GM12865 (cell line): ENCODE measurements at regions not wholly inside any gene's neighbourhood (a gene's known extent, or its start where the extent isn't known, plus 50 kb on each side); places are given as distances from the start of the nearest gene placed in this dataset.

Experiments
- DNase-seq: peaks from one replicate; pipeline ENCODE4 v3.0.0; 2010; ENCODE audit warnings: low read depth
- H3K4me3 ChIP-seq: 2 replicates; pipeline ENCODE4 v1.5.1; 2011; ENCODE audit warnings: mild to moderate bottlenecking, low read depth, low read length, control low read depth
- CTCF ChIP-seq: IDR thresholded peaks from 2 replicates; pipeline ENCODE4 v1.5.1; 2011; ENCODE audit warnings: low read length, control low read depth, low read depth, inconsistent platforms; ENCODE audit not compliant: insufficient read depth; ENCODE audit errors: missing control alignments

- DNase-seq = no peak
- TF ChIP-seq CTCF = no peak
- H3K4me3 ChIP-seq = no peak overlapping the region
Observed at GRCh38 chr9:79107911-79108676, 463.7 kb upstream of the TLE4 start.

- H3K4me3 ChIP-seq = no peak overlapping the region
- DNase-seq = no peak
- no peak for TF ChIP-seq CTCF
Observed at GRCh38 chr9:79111653-79112052, 460.1 kb upstream of the TLE4 start.

- no peak overlapping the region for H3K4me3 ChIP-seq
- no peak for TF ChIP-seq CTCF
- no peak for DNase-seq
Observed at GRCh38 chr9:79115176-79115575, 456.6 kb upstream of the TLE4 start.

GRCh38 chr9:79116041-79116440, 455.7 kb upstream of the TLE4 start:
- H3K4me3 ChIP-seq = no peak overlapping the region
- DNase-seq = no peak
- TF ChIP-seq CTCF = no peak

GRCh38 chr9:79116709-79117108, 455.1 kb upstream of the TLE4 start:
- DNase-seq = no peak
- no peak overlapping the region for H3K4me3 ChIP-seq
- no peak for TF ChIP-seq CTCF

- no peak for TF ChIP-seq CTCF
- DNase-seq = no peak
- no peak overlapping the region for H3K4me3 ChIP-seq
Observed at GRCh38 chr9:79120533-79120932, 451.2 kb upstream of the TLE4 start.

GRCh38 chr9:79120941-79121340, 450.8 kb upstream of the TLE4 start:
- no peak overlapping the region for H3K4me3 ChIP-seq
- DNase-seq = no peak
- no peak for TF ChIP-seq CTCF
